ENCODE measurements at regions not wholly inside any gene's neighbourhood (a gene's known extent, or its start where the extent isn't known, plus 50 kb on each side); places are given as distances from the start of the nearest gene placed in this dataset.

GRCh38 chr5:17817990-17818389, 183.7 kb downstream of the TAF11L14 start:
- TF ChIP-seq CTCF (IDR thresholded peaks at IDR 0.05) (no peak), POLR2A (IDR thresholded peaks at IDR 0.05) (no peak)

Measured in body of pancreas (tissue), 4 donors.